Peyer's patch (tissue), 4 donors: ENCODE measurements at regions not wholly inside any gene's neighbourhood (a gene's known extent, or its start where the extent isn't known, plus 50 kb on each side); places are given as distances from the start of the nearest gene placed in this dataset.

Source experiments
- DNase-seq, 3 donors: peaks; one replicate each; pipeline ENCODE4 v3.0.0-alpha.2; 2017 to 2019
- H3K27ac ChIP-seq, 4 donors: fragments of 200-600 bp; sonication (generic); one replicate each; pipeline ENCODE4 v1.5.1; 2016 to 2019
- H3K27me3 ChIP-seq, 2 donors: fragments of 200-600 bp; sonication (generic); one replicate each; pipeline ENCODE4 v1.5.1; 2019
- H3K36me3 ChIP-seq, 3 donors: fragments of 200-600 bp; sonication (generic); one replicate each; pipeline ENCODE4 v1.5.1; 2016 to 2019
- H3K4me1 ChIP-seq, 4 donors: fragments of 200-600 bp; sonication (generic); one replicate each; pipeline ENCODE4 v1.5.1; 2016 to 2019
- H3K4me3 ChIP-seq, 4 donors: fragments of 200-600 bp; sonication (generic); 1 replicate in 3 of 4; 2 replicates in 1 of 4; pipeline ENCODE4 v1.5.1; 2016 to 2019; ENCODE audit warnings: mild to moderate bottlenecking in 1 of 4
- H3K9me3 ChIP-seq, 4 donors: fragments of 200-600 bp; sonication (generic); one replicate each; pipeline ENCODE4 v1.5.1; 2016 to 2019; ENCODE audit warnings: mild to moderate bottlenecking in 1 of 4
- CTCF ChIP-seq, 6 experiments: fragments of 450-650 bp in 4 of 6; fragments of 200-600 bp in 2 of 6; sonication (generic) in 1 of 6; IDR thresholded peaks; one replicate each; pipeline ENCODE4 v1.5.1; 2017 to 2019; ENCODE audit warnings: antibody characterized with exemption in 6 of 6, mild to moderate bottlenecking in 3 of 6, moderate library complexity in 1 of 6
- POLR2A ChIP-seq, 2 donors: fragments of 450-650 bp; IDR thresholded peaks; one replicate each; pipeline ENCODE4 v1.5.1; 2017; ENCODE audit warnings: antibody characterized with exemption in 2 of 2, mild to moderate bottlenecking in 2 of 2, moderate library complexity in 2 of 2

DNA sequence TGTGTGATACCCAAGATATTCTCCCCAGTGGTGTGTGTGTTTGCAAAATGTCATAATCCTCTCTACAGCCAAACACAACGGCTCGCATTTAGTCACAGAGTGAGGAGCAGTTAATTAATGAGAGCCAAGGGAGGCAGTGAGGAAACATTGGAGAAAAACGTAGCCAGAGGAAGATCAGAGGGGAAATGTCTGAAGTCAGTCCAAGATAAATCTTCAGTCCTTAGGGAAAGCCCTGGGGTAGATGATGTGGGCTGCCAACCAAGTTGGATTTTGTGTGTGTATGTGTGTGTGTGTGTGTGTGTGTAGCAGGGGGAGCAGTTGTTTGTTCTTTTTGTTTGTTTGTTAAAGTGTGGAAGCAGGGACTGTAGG, 201.0 kb upstream of the PTBP2 start:
- Histone ChIP-seq H3K4me3 (no peak overlapping the region), H3K36me3 (no peaks in the 10 kb centered on the region), H3K9me3 (no peaks in the 10 kb centered on the region), H3K4me1 (no peaks in the 10 kb centered on the region), H3K27ac (peak overlapping the region in 1 of 4 donors; percentile 23), H3K27me3 (no peaks in the 10 kb centered on the region)
- DNase-seq = no peak
- TF ChIP-seq CTCF (IDR thresholded peaks at IDR 0.05) (no peak), POLR2A (IDR thresholded peaks at IDR 0.05) (no peak)

DNA sequence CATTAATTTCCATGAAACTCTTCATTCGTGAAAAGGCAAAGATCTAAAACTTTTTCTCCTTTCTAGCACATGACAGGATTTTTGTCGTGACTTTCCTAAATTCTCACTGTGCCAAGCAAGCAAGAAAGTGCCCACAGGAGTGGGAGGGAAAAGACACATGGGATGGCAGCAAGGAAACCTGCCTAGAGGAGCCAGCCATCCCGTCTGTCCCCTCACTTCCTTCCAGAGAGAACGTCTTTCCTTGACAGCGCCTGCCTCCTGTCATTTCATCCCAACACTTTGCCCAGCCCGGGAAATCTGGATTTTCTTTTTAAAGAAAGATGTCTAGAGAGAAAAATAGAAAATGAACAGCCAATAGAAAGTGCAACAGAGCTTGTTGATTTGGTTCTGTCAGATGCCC, 200.6 kb upstream of the PTBP2 start:
- DNase-seq = no peak
- Histone ChIP-seq H3K27me3 (no peaks in the 10 kb centered on the region), H3K4me3 (no peak overlapping the region), H3K9me3 (no peaks in the 10 kb centered on the region), H3K4me1 (no peaks in the 10 kb centered on the region), H3K27ac (peak overlapping the region in 1 of 4 donors; percentile 23), H3K36me3 (no peaks in the 10 kb centered on the region)
- TF ChIP-seq POLR2A (IDR thresholded peaks at IDR 0.05) (no peak), CTCF (IDR thresholded peaks at IDR 0.05) (no peak)

GRCh38 chr1:96521994-96522760, 199.4 kb upstream of the PTBP2 start:
- Histone ChIP-seq H3K36me3 (no peaks in the 10 kb centered on the region), H3K27me3 (no peaks in the 10 kb centered on the region), H3K9me3 (no peaks in the 10 kb centered on the region), H3K4me3 (no peak overlapping the region), H3K27ac (no peak overlapping the region), H3K4me1 (no peaks in the 10 kb centered on the region)
- TF ChIP-seq POLR2A (IDR thresholded peaks at IDR 0.05) = no peak
- no peak for TF ChIP-seq CTCF (IDR thresholded peaks at IDR 0.05)
- DNase-seq = no peak

GRCh38 chr1:96522927-96523326, 198.7 kb upstream of the PTBP2 start:
- Histone ChIP-seq H3K27ac (no peak overlapping the region), H3K4me1 (no peaks in the 10 kb centered on the region), H3K27me3 (no peaks in the 10 kb centered on the region), H3K36me3 (no peaks in the 10 kb centered on the region), H3K4me3 (no peak overlapping the region), H3K9me3 (no peaks in the 10 kb centered on the region)
- DNase-seq = no peak
- TF ChIP-seq POLR2A (IDR thresholded peaks at IDR 0.05) (no peak), CTCF (IDR thresholded peaks at IDR 0.05) (no peak)

DNA sequence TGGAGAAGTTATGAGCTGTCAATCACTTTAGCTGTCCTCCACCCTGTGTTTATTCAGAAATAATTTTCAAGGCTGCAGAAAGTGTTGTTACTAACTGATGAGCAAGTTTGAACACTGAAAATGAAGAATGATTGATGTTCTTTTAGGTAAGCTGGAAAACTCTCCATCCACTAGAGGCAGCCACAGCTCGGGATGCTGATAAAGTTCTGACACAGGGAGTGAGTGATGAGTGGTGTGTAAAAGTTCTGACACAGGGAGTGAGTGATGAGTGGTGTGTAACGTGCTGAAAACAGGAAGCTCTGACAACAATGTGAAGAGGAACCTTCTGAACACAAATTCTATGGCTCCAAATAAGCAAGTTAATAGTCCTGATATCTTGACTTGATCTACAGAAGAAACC, 197.5 kb upstream of the PTBP2 start:
- Histone ChIP-seq H3K36me3 (no peaks in the 10 kb centered on the region), H3K9me3 (peaks cover 0 to 6% (median 0%) of the 10 kb centered on the region in 4 donors), H3K27me3 (no peaks in the 10 kb centered on the region), H3K4me1 (no peaks in the 10 kb centered on the region), H3K4me3 (no peak overlapping the region), H3K27ac (no peak overlapping the region)
- TF ChIP-seq POLR2A (IDR thresholded peaks at IDR 0.05) (no peak), CTCF (IDR thresholded peaks at IDR 0.05) (no peak)
- DNase-seq = no peak
